ENCODE measurements at regions not wholly inside any gene's neighbourhood (a gene's known extent, or its start where the extent isn't known, plus 50 kb on each side); places are given as distances from the start of the nearest gene placed in this dataset.
A peak's percentile ranks its signal among the peaks of the same experiment; 100 is the strongest.

DNA sequence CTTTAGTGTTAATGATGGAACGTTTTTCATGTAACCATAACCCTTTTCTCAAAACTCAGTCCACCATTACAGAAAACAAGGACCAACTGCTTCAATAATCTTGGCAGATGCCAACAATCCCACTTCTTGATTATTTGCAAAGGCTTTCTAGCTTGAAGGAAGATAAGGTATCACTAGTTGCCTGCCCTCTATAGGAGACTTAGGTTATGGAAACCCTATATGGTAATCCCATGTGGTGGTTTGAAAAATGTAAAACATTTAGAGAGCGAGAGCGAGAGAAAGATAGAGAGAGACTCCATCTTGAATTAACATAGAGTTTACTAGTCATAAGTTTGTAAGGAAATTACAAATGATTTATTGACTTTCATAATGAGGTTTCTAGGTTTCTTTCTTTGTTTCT, 1627.5 kb upstream of the TENM3 start:
- CTCF ChIA-PET (ENCODE audit: low intra/inter-chr PET ratio, low total read pairs) = interaction anchor here (0.6 kb wide), 1 partner anchor 14 kb away, joined by 3 read pairs; no protein-coding TSS in a partner anchor

More for the DNA sequence above, 1627.5 kb upstream of the TENM3 start:
- Histone ChIP-seq H3K27ac (ENCODE audit: extremely low read length, insufficient read depth, low read length) (no peak overlapping the region), H2AFZ (ENCODE audit: low read length) (no peak overlapping the region), H4K20me1 (ENCODE audit: insufficient read depth, low read length) (no peaks in the 10 kb centered on the region), H3K4me1 (ENCODE audit: insufficient read depth, low read length) (0 out of 2 replicates have a peak, but pooled peaks cover 7% of the 10 kb centered on the region), H3K4me2 (ENCODE audit: low read depth, low read length) (no peak overlapping the region), H3K36me3 (replicated peaks in 1 of 2; ENCODE audit: control insufficient read depth in 1 of 2, insufficient read depth in 2 of 2, low read length in 2 of 2) (no peaks in the 10 kb centered on the region), H3K27me3 (ENCODE audit: control insufficient read depth in 1 of 2, insufficient read depth in 2 of 2, low read length in 2 of 2) (0 out of 5 replicates have a peak, but pooled peaks cover 0 to 1% of the 10 kb centered on the region in 2 experiments), H3K79me2 (ENCODE audit: insufficient read depth, low read length) (no peaks in the 10 kb centered on the region), H3K4me3 (replicated peaks in 1 of 3; ENCODE audit: insufficient read depth in 1 of 3, low read depth in 2 of 3, low read length in 3 of 3) (no peak overlapping the region), H3K9ac (ENCODE audit: insufficient read depth, low read depth, low read length) (no peak overlapping the region), H3K9me3 (ENCODE audit: low read length) (no peaks in the 10 kb centered on the region)
- intact Hi-C loops (cut with micrococcal nuclease; ENCODE audit: unreplicated experiment) = no loop called here
- ATAC-seq (0 out of 3 replicates have a peak, but pooled peaks have one; percentile 35), DNase-seq (ENCODE audit: low spot score) (no peak), FAIRE-seq (no peak)
- 58% methylated on average over 3 of the region's 3 CpGs for WGBS (ENCODE audit: low lambda C conversion rate)
- BruUV-seq (replicated peaks) = no TSS peak
- TF ChIP-seq, protein P1, sequence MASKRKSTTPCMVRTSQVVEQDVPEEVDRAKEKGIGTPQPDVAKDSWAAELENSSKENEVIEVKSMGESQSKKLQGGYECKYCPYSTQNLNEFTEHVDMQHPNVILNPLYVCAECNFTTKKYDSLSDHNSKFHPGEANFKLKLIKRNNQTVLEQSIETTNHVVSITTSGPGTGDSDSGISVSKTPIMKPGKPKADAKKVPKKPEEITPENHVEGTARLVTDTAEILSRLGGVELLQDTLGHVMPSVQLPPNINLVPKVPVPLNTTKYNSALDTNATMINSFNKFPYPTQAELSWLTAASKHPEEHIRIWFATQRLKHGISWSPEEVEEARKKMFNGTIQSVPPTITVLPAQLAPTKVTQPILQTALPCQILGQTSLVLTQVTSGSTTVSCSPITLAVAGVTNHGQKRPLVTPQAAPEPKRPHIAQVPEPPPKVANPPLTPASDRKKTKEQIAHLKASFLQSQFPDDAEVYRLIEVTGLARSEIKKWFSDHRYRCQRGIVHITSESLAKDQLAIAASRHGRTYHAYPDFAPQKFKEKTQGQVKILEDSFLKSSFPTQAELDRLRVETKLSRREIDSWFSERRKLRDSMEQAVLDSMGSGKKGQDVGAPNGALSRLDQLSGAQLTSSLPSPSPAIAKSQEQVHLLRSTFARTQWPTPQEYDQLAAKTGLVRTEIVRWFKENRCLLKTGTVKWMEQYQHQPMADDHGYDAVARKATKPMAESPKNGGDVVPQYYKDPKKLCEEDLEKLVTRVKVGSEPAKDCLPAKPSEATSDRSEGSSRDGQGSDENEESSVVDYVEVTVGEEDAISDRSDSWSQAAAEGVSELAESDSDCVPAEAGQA (IDR thresholded peaks at IDR 0.05; ENCODE audit: low read depth) = no peak
- TF ChIP-seq, protein P1 (CRISPR knock-in tag; IDR thresholded peaks at IDR 0.05; ENCODE audit: borderline replicate concordance) = no peak
- TF ChIP-seq BCL6 (CRISPR knock-in tag; IDR thresholded peaks at IDR 0.05) = no peak
- TF ChIP-seq ARID4A (CRISPR knock-in tag; IDR thresholded peaks at IDR 0.05; ENCODE audit: borderline replicate concordance) = no peak
- no peak for TF ChIP-seq ZNF17 (CRISPR knock-in tag; IDR thresholded peaks at IDR 0.05)
- in situ Hi-C loops (cut with HindIII; ENCODE audit: extremely low pct_ligation_motif_present, low pct_unique_long_range_greater_than_20kb) = no loop called here
- POLR2A ChIA-PET = no interaction called here

Measured in HepG2 (cell line).